Endothelial cell of umbilical vein (primary cell): ENCODE measurements at regions not wholly inside any gene's neighbourhood (a gene's known extent, or its start where the extent isn't known, plus 50 kb on each side); places are given as distances from the start of the nearest gene placed in this dataset.

Experiments used
- BruUV-seq: library from RNA; stranded (reverse); fragments of 400-500 nt; replicated peaks from 2 replicates; lab custom pipeline; 2021; lab: Mats Ljungman, UMichigan
- CTCF ChIA-PET: fragments of 300-600, 350-600 bp; sonication (Branson Sonifier 250); formaldehyde crosslinking; loops from one replicate; lab custom pipeline; 2021; ENCODE audit warnings: antibody characterized with exemption, inconsistent platforms; lab: Charles Lee
- POLR2A ChIA-PET: fragments of 300-600, 350-600 bp; sonication (Branson Sonifier 250); formaldehyde crosslinking; loops from one replicate; lab custom pipeline; 2021; ENCODE audit warnings: antibody characterized with exemption, inconsistent platforms; lab: Charles Lee
- DNase-seq: peaks from one replicate; pipeline ENCODE4 v3.0.0-alpha.2; 2011; ENCODE audit warnings: low read depth, low spot score
- FAIRE-seq: peaks from 2 replicates; lab custom pipeline; 2011; peaks lifted over from hg19 to GRCh38; lab: Jason Lieb, UNC
- H2AFZ ChIP-seq: 2 replicates; pipeline ENCODE4 v1.6.0; 2012; ENCODE audit warnings: low read depth, low read length, control low read depth, inconsistent platforms
- H3K27ac ChIP-seq: 2 replicates; pipeline ENCODE4 v1.5.1; 2011; ENCODE audit warnings: low read depth, mild to moderate bottlenecking, control low read depth, low read length, moderate library complexity; ENCODE audit not compliant: insufficient read depth
- H3K27me3 ChIP-seq, 2 experiments: 2 replicates each; pipeline versions ENCODE4 v1.6.0 to v1.6.1; 2011; ENCODE audit warnings: low read length in 2 of 2, mixed read lengths in 1 of 2; ENCODE audit not compliant: control insufficient read depth in 2 of 2, insufficient read depth in 2 of 2
- H3K36me3 ChIP-seq, 2 experiments: 2 replicates in 1 of 2; 3 replicates in 1 of 2; pipeline ENCODE4 v1.5.1; 2011; ENCODE audit warnings: low read length in 2 of 2, mild to moderate bottlenecking in 1 of 2, moderate library complexity in 1 of 2; ENCODE audit not compliant: control insufficient read depth in 2 of 2, insufficient read depth in 2 of 2; ENCODE audit errors: extremely low read depth in 1 of 2
- H3K4me1 ChIP-seq: 3 replicates; pipeline ENCODE4 v1.5.1; 2011; ENCODE audit warnings: mild to moderate bottlenecking, low read length; ENCODE audit not compliant: control insufficient read depth, insufficient read depth; ENCODE audit errors: extremely low read depth
- H3K4me2 ChIP-seq: 2 replicates; pipeline ENCODE4 v1.6.1; 2011; ENCODE audit warnings: low read length, control low read depth, mixed read lengths; ENCODE audit not compliant: insufficient read depth
- H3K4me3 ChIP-seq, 3 experiments: fragments of 200-600 bp in 1 of 3; sonication (generic), shearing (Covaris generic) in 1 of 3; replicated peaks in 1 of 3; 2 replicates each; pipeline ENCODE4 v1.5.1; 2011 to 2016; ENCODE audit warnings: control low read depth in 3 of 3, low read length in 3 of 3, mild to moderate bottlenecking in 2 of 3, inconsistent platforms in 1 of 3, low read depth in 1 of 3, moderate library complexity in 1 of 3; ENCODE audit not compliant: insufficient read depth in 1 of 3
- H3K79me2 ChIP-seq: 2 replicates; pipeline ENCODE4 v1.6.0; 2012; ENCODE audit warnings: low read length, inconsistent platforms; ENCODE audit not compliant: control insufficient read depth, insufficient read depth
- H3K9ac ChIP-seq: replicated peaks from 2 replicates; pipeline ENCODE3; 2011; ENCODE audit warnings: low read length, control low read depth; ENCODE audit not compliant: insufficient read depth; ENCODE audit errors: extremely low read depth
- H3K9me1 ChIP-seq: replicated peaks from 3 replicates; pipeline ENCODE4 v1.6.0; 2011; ENCODE audit warnings: mild to moderate bottlenecking, low read length; ENCODE audit not compliant: control insufficient read depth, insufficient read depth; ENCODE audit errors: extremely low read depth
- H3K9me3 ChIP-seq: replicated peaks from 2 replicates; pipeline ENCODE4 v1.5.1; 2012; ENCODE audit warnings: low read length, inconsistent platforms; ENCODE audit not compliant: control insufficient read depth, insufficient read depth
- H4K20me1 ChIP-seq: replicated peaks from 2 replicates; pipeline ENCODE3; 2011; ENCODE audit warnings: mild to moderate bottlenecking, low read length; ENCODE audit not compliant: control insufficient read depth, insufficient read depth; ENCODE audit errors: extremely low read depth
- EZH2 ChIP-seq: IDR thresholded peaks from 2 replicates; pipeline ENCODE4 v1.6.1; 2012; ENCODE audit warnings: borderline replicate concordance, low read depth, mild to moderate bottlenecking, moderate library complexity, low read length, inconsistent platforms; ENCODE audit not compliant: severe bottlenecking
- FOS ChIP-seq: IDR thresholded peaks from 2 replicates; pipeline ENCODE4 v1.6.1; 2011; ENCODE audit warnings: mild to moderate bottlenecking, low read length, moderate library complexity, borderline replicate concordance; ENCODE audit not compliant: insufficient read depth
- GATA2 ChIP-seq: IDR thresholded peaks from 2 replicates; pipeline ENCODE4 v1.7.0; 2011; ENCODE audit warnings: low read depth, mild to moderate bottlenecking, moderate library complexity, mixed read lengths, low read length; ENCODE audit not compliant: insufficient read length, insufficient read depth
- JUN ChIP-seq: IDR thresholded peaks from 2 replicates; pipeline ENCODE4 v1.6.1; 2011; ENCODE audit warnings: borderline replicate concordance, low read depth; ENCODE audit not compliant: insufficient read length, insufficient read depth
- MYC ChIP-seq: IDR thresholded peaks from one replicate; pipeline ENCODE4 v1.6.1; 2011; ENCODE audit warnings: mild to moderate bottlenecking, low read depth, low read length
- POLR2A ChIP-seq: IDR thresholded peaks from 2 replicates; pipeline ENCODE4 v1.6.1; 2012; ENCODE audit warnings: low read depth, mild to moderate bottlenecking, control low read depth, low read length
- POLR2AphosphoS5 ChIP-seq: IDR thresholded peaks from 2 replicates; pipeline ENCODE4 v1.6.1; 2012; ENCODE audit warnings: low read depth, mild to moderate bottlenecking, control low read depth, low read length, moderate library complexity; ENCODE audit not compliant: insufficient read depth
- dilution Hi-C: fragments of 300-500 bp; cut with MboI; formaldehyde crosslinking; loops from one replicate; pipeline ENCODE4 v1.15.0; 2019; ENCODE audit warnings: low sequenced_read_pairs; ENCODE audit not compliant: extremely low pct_ligation_motif_present
- intact Hi-C: fragments of 100-400 bp; cut with micrococcal nuclease; formaldehyde crosslinking; loops from one replicate; pipeline ENCODE4 v1.10.0; 2022
- TF ChIP-seq, protein P1 (sequence below), 2 donors: IDR thresholded peaks; 1 replicate in 1 of 2; 2 replicates in 1 of 2; pipeline ENCODE4 v1.5.1; 2011; ENCODE audit warnings: low read length in 2 of 2, mild to moderate bottlenecking in 2 of 2, moderate library complexity in 2 of 2, control low read depth in 1 of 2, inconsistent platforms in 1 of 2, low read depth in 1 of 2; ENCODE audit not compliant: insufficient read depth in 1 of 2; ENCODE audit errors: extremely low read depth in 1 of 2
- TF ChIP-seq, protein P2 (sequence below): IDR thresholded peaks from 2 replicates; pipeline ENCODE4 v1.6.1; 2011; ENCODE audit not compliant: insufficient read depth, insufficient read length

DNA sequence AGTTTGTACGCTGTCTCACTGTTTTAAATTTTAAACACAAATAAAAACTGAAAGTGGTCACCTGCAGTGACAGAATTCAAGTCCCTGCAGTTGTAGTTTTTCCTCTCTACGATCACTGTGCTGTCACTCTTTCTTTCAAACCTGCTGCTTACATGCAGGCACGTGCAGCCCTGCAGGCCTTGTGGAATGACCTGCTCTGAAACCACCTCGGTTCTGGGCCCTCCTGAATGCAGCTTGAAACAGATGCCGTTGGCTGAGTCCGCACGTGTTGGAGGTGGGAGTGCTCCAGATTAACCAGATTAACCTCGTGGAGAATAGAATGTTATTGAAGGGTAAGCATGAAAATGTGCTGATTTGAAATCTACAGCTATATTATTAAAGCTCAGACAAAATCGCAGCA lies 126.0 kb upstream of the ERCC6L2 start:
- no peaks in the 10 kb centered on the region for H3K9me1 ChIP-seq
- no TSS peak for BruUV-seq
- no peak for FAIRE-seq
- no peaks in the 10 kb centered on the region for H4K20me1 ChIP-seq
- H3K4me3 ChIP-seq: no peak overlapping the region
- H3K27me3 ChIP-seq: no peaks in the 10 kb centered on the region
- no peaks in the 10 kb centered on the region for H3K79me2 ChIP-seq
- H3K9ac ChIP-seq: no peak overlapping the region
- CTCF ChIA-PET: interaction anchor here (1.6 kb wide), 1 partner anchor 13 kb away, joined by 4 read pairs; no protein-coding TSS in a partner anchor
- H3K4me1 ChIP-seq: no peaks in the 10 kb centered on the region
- TF ChIP-seq MYC (no peak), GATA2 (no peak), POLR2A (no peak), EZH2 (no peak), JUN (no peak), POLR2AphosphoS5 (no peak), FOS (no peak)
- TF ChIP-seq, protein P1, sequence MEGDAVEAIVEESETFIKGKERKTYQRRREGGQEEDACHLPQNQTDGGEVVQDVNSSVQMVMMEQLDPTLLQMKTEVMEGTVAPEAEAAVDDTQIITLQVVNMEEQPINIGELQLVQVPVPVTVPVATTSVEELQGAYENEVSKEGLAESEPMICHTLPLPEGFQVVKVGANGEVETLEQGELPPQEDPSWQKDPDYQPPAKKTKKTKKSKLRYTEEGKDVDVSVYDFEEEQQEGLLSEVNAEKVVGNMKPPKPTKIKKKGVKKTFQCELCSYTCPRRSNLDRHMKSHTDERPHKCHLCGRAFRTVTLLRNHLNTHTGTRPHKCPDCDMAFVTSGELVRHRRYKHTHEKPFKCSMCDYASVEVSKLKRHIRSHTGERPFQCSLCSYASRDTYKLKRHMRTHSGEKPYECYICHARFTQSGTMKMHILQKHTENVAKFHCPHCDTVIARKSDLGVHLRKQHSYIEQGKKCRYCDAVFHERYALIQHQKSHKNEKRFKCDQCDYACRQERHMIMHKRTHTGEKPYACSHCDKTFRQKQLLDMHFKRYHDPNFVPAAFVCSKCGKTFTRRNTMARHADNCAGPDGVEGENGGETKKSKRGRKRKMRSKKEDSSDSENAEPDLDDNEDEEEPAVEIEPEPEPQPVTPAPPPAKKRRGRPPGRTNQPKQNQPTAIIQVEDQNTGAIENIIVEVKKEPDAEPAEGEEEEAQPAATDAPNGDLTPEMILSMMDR (IDR thresholded peaks at IDR 0.05; ENCODE audit: extremely low read depth in 1 of 2, insufficient read depth in 1 of 2, low read depth in 1 of 2, low read length in 2 of 2): no peak
- TF ChIP-seq, protein P2, sequence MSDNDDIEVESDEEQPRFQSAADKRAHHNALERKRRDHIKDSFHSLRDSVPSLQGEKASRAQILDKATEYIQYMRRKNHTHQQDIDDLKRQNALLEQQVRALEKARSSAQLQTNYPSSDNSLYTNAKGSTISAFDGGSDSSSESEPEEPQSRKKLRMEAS: no peak
- H3K4me2 ChIP-seq: no peak overlapping the region
- no peaks in the 10 kb centered on the region for H3K36me3 ChIP-seq
- no peak for DNase-seq
- H3K9me3 ChIP-seq: no peaks in the 10 kb centered on the region
- no peak overlapping the region for H2AFZ ChIP-seq
- dilution Hi-C loops (no loop called here), intact Hi-C loops (no loop called here)
- no peak overlapping the region for H3K27ac ChIP-seq
- POLR2A ChIA-PET: no interaction called here
